ENCODE measurements at regions not wholly inside any gene's neighbourhood (a gene's known extent, or its start where the extent isn't known, plus 50 kb on each side); places are given as distances from the start of the nearest gene placed in this dataset.

DNA sequence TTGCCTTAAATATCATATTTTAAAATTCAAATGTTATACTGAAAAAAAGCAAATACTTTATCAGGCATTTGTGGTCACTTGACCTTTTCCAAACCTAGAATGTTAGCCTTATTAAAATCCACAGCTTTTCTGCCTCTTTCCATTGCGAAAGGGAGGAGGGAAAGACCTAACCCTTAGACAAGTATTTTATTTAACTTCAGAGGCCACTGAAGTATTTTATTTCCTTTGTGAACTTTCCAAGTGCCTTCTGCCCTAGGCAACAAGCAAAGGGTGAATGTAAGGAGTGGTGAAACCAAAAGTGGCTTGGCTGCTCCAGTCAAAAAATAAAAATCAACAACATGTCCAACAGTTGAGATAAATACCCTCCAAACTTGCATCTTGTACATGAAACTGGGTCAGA is 376.1 kb downstream of the EFNA5 start:
- peak in 1 of 2 donors; percentile 23 for DNase-seq (ENCODE audit: low read depth in 1 of 2, low spot score in 1 of 2)
- no peak overlapping the region for H3K4me3 ChIP-seq
- H3K4me1 ChIP-seq (ENCODE audit: low read depth) = no peaks in the 10 kb centered on the region
- H3K36me3 ChIP-seq = no peaks in the 10 kb centered on the region
- no peaks in the 10 kb centered on the region for H3K9me3 ChIP-seq (ENCODE audit: low read depth)
- no peak overlapping the region for H3K27ac ChIP-seq
- TF ChIP-seq CTCF (IDR thresholded peaks at IDR 0.05; ENCODE audit: low read depth, low read length) = no peak
- H3K27me3 ChIP-seq = no peaks in the 10 kb centered on the region

DNA sequence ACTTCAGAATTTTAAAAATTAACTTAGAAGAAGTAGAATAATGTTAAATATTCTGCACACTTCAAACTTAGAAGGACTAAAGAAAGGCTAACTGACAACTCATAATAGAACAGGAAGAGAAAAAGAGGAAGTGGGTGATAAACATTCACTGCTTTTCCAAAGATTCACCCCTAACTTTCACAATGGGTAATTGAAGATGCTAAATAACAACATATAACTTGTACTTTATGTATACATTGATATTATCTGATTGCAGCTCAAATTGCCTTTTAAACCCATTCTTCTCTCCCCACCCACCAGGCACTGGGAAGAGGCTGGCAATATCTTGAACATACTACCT is 376.6 kb downstream of the EFNA5 start:
- DNase-seq (ENCODE audit: low read depth in 1 of 2, low spot score in 1 of 2) = no peak
- Histone ChIP-seq H3K4me1 (ENCODE audit: low read depth) (no peaks in the 10 kb centered on the region), H3K4me3 (no peak overlapping the region), H3K27ac (no peak overlapping the region), H3K36me3 (no peaks in the 10 kb centered on the region), H3K27me3 (no peaks in the 10 kb centered on the region), H3K9me3 (ENCODE audit: low read depth) (no peaks in the 10 kb centered on the region)
- no peak for TF ChIP-seq CTCF (IDR thresholded peaks at IDR 0.05; ENCODE audit: low read depth, low read length)

DNA sequence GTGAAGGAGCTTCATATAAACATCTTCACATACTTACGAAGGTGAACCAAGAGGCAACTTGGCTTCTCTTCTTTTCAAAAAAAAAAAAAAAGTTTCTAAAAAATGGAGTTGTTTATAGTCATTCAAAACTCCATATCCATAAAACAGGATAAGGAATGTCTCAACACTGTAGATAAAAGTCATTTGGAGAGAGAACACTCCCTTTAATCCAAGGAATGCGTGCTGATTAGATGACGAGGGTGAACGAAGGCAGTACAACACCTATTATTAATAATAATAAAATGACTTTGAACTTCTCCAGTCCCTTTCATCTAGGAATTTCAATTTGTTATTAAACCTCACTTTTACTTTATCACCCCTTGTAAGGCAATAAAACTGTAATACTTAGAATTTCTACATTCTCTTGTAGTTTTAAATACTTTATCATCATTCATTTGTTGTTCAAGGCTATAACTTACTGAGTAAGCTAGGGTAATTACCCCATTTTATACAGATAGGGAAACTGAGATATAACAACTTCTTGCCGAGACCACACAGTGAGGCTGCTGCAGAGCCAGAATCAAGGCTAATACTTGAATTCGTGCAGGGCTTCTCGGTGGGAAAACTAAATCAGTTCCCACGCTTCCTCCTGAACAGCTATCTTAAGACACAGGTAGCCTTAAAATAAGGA is 377.1 kb downstream of the EFNA5 start:
- Histone ChIP-seq H3K27me3 (no peaks in the 10 kb centered on the region), H3K4me3 (no peak overlapping the region), H3K36me3 (no peaks in the 10 kb centered on the region), H3K4me1 (ENCODE audit: low read depth) (no peaks in the 10 kb centered on the region), H3K27ac (no peak overlapping the region), H3K9me3 (ENCODE audit: low read depth) (no peaks in the 10 kb centered on the region)
- peak in 1 of 2 donors; percentile 30 for DNase-seq (ENCODE audit: low read depth in 1 of 2, low spot score in 1 of 2)
- no peak for TF ChIP-seq CTCF (IDR thresholded peaks at IDR 0.05; ENCODE audit: low read depth, low read length)

DNA sequence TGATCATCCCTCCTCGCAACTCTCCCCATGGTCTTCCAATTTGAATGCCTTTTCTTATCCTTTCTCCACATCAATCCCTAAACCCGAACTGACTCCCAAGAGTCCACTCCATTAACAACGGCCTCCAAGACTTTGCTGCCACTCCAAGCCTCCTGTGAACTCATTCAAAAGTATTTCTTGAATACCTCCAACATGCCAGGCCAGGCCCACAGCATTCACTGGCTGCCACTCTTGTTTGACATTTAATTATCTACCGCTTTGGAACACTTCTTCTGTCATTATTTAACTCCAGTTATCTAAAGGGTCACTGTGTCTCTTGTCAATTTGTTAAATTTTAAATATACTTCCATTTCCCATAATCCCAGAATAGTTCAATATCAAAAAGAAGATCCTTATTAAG is 378.9 kb downstream of the EFNA5 start:
- DNase-seq (ENCODE audit: low read depth in 1 of 2, low spot score in 1 of 2) = no peak
- no peak for TF ChIP-seq CTCF (IDR thresholded peaks at IDR 0.05; ENCODE audit: low read depth, low read length)

DNA sequence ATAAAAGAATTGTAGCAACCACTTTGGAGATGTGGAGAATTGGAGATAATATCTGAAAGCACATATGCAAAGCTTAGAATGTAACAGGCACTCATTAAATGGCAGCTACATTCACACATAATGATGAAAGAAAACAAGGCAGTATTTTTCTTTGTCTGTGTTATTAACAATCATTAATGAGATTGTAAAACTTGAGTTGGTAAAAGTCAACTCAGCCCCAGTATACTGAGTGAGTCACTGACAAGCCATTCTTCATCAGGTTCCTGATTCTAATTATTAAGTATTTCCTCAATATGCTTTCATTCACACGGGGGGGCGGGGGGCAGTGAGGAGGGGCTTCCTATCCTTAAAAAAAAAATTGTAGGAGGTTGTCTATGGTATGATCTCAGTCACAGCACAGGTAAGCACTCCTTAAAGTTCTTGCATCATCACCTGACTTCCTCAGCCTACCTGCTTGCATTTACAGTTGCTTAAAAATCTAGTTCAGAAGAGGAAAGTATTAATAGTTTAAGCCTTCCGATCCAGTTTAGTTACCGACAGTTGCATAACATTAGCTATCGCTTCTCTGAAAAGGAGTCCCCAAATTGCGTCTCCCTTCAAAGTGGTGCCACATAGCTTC is 379.8 kb downstream of the EFNA5 start:
- H3K4me1 ChIP-seq (ENCODE audit: low read depth) = no peaks in the 10 kb centered on the region
- no peak overlapping the region for H3K27ac ChIP-seq
- no peak overlapping the region for H3K4me3 ChIP-seq
- no peaks in the 10 kb centered on the region for H3K36me3 ChIP-seq
- TF ChIP-seq CTCF (IDR thresholded peaks at IDR 0.05; ENCODE audit: low read depth, low read length) = no peak
- no peak for DNase-seq (ENCODE audit: low read depth in 1 of 2, low spot score in 1 of 2)
- H3K27me3 ChIP-seq = no peaks in the 10 kb centered on the region
- H3K9me3 ChIP-seq (ENCODE audit: low read depth) = no peaks in the 10 kb centered on the region

More for the DNA sequence above, 378.9 kb downstream of the EFNA5 start:
- Histone ChIP-seq H3K27ac (no peak overlapping the region), H3K36me3 (no peaks in the 10 kb centered on the region), H3K4me1 (ENCODE audit: low read depth) (no peaks in the 10 kb centered on the region), H3K4me3 (no peak overlapping the region), H3K27me3 (no peaks in the 10 kb centered on the region), H3K9me3 (ENCODE audit: low read depth) (no peaks in the 10 kb centered on the region)
